Hepatocyte (in vitro differentiated cells): ENCODE measurements at regions not wholly inside any gene's neighbourhood (a gene's known extent, or its start where the extent isn't known, plus 50 kb on each side); places are given as distances from the start of the nearest gene placed in this dataset.
"Not testable (repeated sequence)": the region's sequence is repeated elsewhere in the genome, so short reads cannot be mapped to it uniquely, and the experiment has no call there.

ENCODE experiments used
- EZH2 ChIP-seq: fragments of 200-600 bp; sonication (generic); IDR thresholded peaks from 2 replicates; pipeline ENCODE4 v1.6.1; 2016; ENCODE audit warnings: antibody characterized with exemption, mild to moderate bottlenecking, borderline replicate concordance
- EZH2phosphoT487 ChIP-seq: fragments of 200-600 bp; sonication (generic); IDR thresholded peaks from one replicate; pipeline ENCODE4 v1.6.1; 2018; ENCODE audit warnings: antibody characterized with exemption, mild to moderate bottlenecking, low read depth, moderate library complexity; ENCODE audit not compliant: unreplicated experiment, severe bottlenecking
- TF ChIP-seq, protein P1 (sequence below): fragments of 200-600 bp; sonication (generic); IDR thresholded peaks from 2 replicates; pipeline ENCODE4 v1.5.1; 2016; ENCODE audit warnings: antibody characterized with exemption, mild to moderate bottlenecking; ENCODE audit not compliant: poor library complexity

DNA sequence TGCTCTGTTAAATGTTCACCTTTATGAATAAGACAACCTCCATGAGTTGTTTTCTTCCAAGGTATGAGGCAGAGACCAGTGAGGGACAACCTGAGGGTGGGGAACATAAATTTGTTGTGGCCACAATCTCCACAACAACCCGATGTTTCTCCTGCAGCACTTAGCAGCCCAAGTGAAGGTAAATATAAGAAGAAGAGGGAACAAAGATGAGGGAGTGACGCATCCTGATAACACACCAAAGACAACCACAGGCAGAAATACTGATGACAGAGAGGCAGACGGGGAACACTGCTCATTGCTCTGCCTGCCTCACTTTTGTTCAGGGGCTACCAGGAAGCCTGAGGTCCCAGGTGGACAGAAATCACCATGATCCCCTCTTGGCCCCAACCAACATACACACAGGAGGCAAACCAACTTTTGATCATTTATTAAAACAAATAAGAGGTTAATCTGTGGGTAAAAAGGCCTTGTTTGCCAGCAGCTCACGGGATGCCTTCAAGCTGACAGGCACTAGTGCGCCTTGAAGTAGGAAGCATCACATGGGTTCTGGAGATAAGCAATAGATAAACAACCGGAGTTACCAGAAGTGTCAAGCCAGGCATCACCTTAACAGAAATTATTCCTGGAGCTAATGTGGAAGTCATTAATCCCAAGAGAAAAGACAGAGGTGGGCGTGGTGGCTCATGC, 104.9 kb upstream of the ALDH3B2 start:
- TF ChIP-seq, protein P1, sequence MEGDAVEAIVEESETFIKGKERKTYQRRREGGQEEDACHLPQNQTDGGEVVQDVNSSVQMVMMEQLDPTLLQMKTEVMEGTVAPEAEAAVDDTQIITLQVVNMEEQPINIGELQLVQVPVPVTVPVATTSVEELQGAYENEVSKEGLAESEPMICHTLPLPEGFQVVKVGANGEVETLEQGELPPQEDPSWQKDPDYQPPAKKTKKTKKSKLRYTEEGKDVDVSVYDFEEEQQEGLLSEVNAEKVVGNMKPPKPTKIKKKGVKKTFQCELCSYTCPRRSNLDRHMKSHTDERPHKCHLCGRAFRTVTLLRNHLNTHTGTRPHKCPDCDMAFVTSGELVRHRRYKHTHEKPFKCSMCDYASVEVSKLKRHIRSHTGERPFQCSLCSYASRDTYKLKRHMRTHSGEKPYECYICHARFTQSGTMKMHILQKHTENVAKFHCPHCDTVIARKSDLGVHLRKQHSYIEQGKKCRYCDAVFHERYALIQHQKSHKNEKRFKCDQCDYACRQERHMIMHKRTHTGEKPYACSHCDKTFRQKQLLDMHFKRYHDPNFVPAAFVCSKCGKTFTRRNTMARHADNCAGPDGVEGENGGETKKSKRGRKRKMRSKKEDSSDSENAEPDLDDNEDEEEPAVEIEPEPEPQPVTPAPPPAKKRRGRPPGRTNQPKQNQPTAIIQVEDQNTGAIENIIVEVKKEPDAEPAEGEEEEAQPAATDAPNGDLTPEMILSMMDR, result not testable (repeated sequence)
- TF ChIP-seq EZH2, EZH2phosphoT487: not testable (repeated sequence)
